ENCODE measurements at regions not wholly inside any gene's neighbourhood (a gene's known extent, or its start where the extent isn't known, plus 50 kb on each side); places are given as distances from the start of the nearest gene placed in this dataset.
A peak's percentile ranks its signal among the peaks of the same experiment; 100 is the strongest.

GRCh38 chr18:26662996-26663395 is 114.6 kb upstream of the KCTD1 start:
- H3K4me3 ChIP-seq (ENCODE audit: low read depth, low read length) = no peak overlapping the region
- TF ChIP-seq CTCF (IDR thresholded peaks at IDR 0.05; ENCODE audit: low read depth, low read length) = no peak
- H3K9me3 ChIP-seq = no peaks in the 10 kb centered on the region
- DNase-seq = no peak
- H3K27me3 ChIP-seq = no peaks in the 10 kb centered on the region
- no peaks in the 10 kb centered on the region for H3K36me3 ChIP-seq
- peaks cover 3% of the 10 kb centered on the region; the same call in 1 of the 2 replicates for H3K4me1 ChIP-seq

GRCh38 chr18:26657631-26658581 is 109.6 kb upstream of the KCTD1 start:
- Histone ChIP-seq H3K4me1 (peaks cover 3% of the 10 kb centered on the region; the same call in 1 of the 2 replicates), H3K4me3 (ENCODE audit: low read depth, low read length) (peak overlapping the region; percentile 77), H3K27me3 (no peaks in the 10 kb centered on the region), H3K36me3 (no peaks in the 10 kb centered on the region), H3K9me3 (no peaks in the 10 kb centered on the region)
- no peak for DNase-seq
- TF ChIP-seq CTCF (IDR thresholded peaks at IDR 0.05; ENCODE audit: low read depth, low read length) = no peak

- peaks cover 3% of the 10 kb centered on the region; the same call in 1 of the 2 replicates for H3K4me1 ChIP-seq
- H3K4me3 ChIP-seq (ENCODE audit: low read depth, low read length) = peak overlapping the region; percentile 77
- TF ChIP-seq CTCF (IDR thresholded peaks at IDR 0.05; ENCODE audit: low read depth, low read length) = 0 out of 2 replicates have a peak, but pooled peaks have one; percentile 4
- H3K9me3 ChIP-seq = no peaks in the 10 kb centered on the region
- peak; percentile 64 for DNase-seq
- no peaks in the 10 kb centered on the region for H3K27me3 ChIP-seq
- no peaks in the 10 kb centered on the region for H3K36me3 ChIP-seq
Measured at GRCh38 chr18:26656944-26657536, 108.7 kb upstream of the KCTD1 start.

- H3K9me3 ChIP-seq = no peaks in the 10 kb centered on the region
- no peak for TF ChIP-seq CTCF (IDR thresholded peaks at IDR 0.05; ENCODE audit: low read depth, low read length)
- no peaks in the 10 kb centered on the region for H3K36me3 ChIP-seq
- H3K27me3 ChIP-seq = no peaks in the 10 kb centered on the region
- H3K4me1 ChIP-seq = peaks cover 3% of the 10 kb centered on the region; the same call in 1 of the 2 replicates
- no peak for DNase-seq
- H3K4me3 ChIP-seq (ENCODE audit: low read depth, low read length) = peak overlapping the region; percentile 56
Measured at GRCh38 chr18:26656431-26656943, 108.1 kb upstream of the KCTD1 start.

GRCh38 chr18:26655525-26656430 is 107.4 kb upstream of the KCTD1 start:
- Histone ChIP-seq H3K9me3 (no peaks in the 10 kb centered on the region), H3K36me3 (no peaks in the 10 kb centered on the region), H3K4me3 (ENCODE audit: low read depth, low read length) (peak overlapping the region; percentile 56), H3K27me3 (no peaks in the 10 kb centered on the region), H3K4me1 (peaks cover 3% of the 10 kb centered on the region; the same call in 1 of the 2 replicates)
- TF ChIP-seq CTCF (IDR thresholded peaks at IDR 0.05; ENCODE audit: low read depth, low read length) = peak; percentile 5; the same call in 1 of the 2 replicates
- DNase-seq = peak; percentile 43

All from BE2C (cell line).